HL-60 (cell line): ENCODE measurements at regions not wholly inside any gene's neighbourhood (a gene's known extent, or its start where the extent isn't known, plus 50 kb on each side); places are given as distances from the start of the nearest gene placed in this dataset.

Source experiments
- GABPA ChIP-seq: IDR thresholded peaks from 2 replicates; pipeline ENCODE4 v1.6.1; 2012; ENCODE audit warnings: low read depth
- POLR2AphosphoS5 ChIP-seq: IDR thresholded peaks from 2 replicates; pipeline ENCODE4 v1.6.1; 2012; ENCODE audit warnings: low read depth
- REST ChIP-seq: IDR thresholded peaks from 2 replicates; pipeline ENCODE4 v1.6.1; 2012; ENCODE audit warnings: low read depth; ENCODE audit not compliant: insufficient replicate concordance
- TF ChIP-seq, protein P1 (sequence below): IDR thresholded peaks from one replicate; pipeline ENCODE4 v1.5.1; 2011; ENCODE audit warnings: low read length, control low read depth, inconsistent platforms; ENCODE audit not compliant: insufficient read depth

DNA sequence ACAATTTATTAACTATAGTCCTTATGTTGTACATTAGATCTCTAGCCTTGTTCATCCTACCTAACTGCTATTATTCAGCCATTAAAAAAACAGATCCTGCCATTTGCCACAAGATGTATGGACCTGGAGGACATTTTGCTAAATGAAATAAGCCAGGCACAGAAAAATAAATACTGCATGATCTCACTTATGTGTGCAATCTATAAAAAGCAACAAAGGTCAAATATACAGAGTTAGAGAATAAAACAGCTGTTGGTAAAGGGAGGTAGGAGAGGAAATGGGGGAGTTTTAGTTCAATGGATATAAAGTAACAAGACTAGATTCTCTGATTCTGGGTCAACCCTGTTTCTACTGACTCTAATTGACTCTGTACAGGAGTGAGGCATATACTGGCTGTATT is 103.3 kb upstream of the FAM9C start:
- TF ChIP-seq, protein P1, sequence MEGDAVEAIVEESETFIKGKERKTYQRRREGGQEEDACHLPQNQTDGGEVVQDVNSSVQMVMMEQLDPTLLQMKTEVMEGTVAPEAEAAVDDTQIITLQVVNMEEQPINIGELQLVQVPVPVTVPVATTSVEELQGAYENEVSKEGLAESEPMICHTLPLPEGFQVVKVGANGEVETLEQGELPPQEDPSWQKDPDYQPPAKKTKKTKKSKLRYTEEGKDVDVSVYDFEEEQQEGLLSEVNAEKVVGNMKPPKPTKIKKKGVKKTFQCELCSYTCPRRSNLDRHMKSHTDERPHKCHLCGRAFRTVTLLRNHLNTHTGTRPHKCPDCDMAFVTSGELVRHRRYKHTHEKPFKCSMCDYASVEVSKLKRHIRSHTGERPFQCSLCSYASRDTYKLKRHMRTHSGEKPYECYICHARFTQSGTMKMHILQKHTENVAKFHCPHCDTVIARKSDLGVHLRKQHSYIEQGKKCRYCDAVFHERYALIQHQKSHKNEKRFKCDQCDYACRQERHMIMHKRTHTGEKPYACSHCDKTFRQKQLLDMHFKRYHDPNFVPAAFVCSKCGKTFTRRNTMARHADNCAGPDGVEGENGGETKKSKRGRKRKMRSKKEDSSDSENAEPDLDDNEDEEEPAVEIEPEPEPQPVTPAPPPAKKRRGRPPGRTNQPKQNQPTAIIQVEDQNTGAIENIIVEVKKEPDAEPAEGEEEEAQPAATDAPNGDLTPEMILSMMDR, result no peak
- no peak for TF ChIP-seq POLR2AphosphoS5
- no peak for TF ChIP-seq GABPA
- TF ChIP-seq REST, result no peak
